Globus pallidus (tissue), 1 donor: ENCODE measurements at regions not wholly inside any gene's neighbourhood (a gene's known extent, or its start where the extent isn't known, plus 50 kb on each side); places are given as distances from the start of the nearest gene placed in this dataset.
"Not testable (repeated sequence)": the region's sequence is repeated elsewhere in the genome, so short reads cannot be mapped to it uniquely, and the experiment has no call there.

Source experiments
- DNase-seq: peaks from one replicate; pipeline ENCODE4 v3.0.0-alpha.2; 2015; ENCODE audit warnings: low spot score

DNA sequence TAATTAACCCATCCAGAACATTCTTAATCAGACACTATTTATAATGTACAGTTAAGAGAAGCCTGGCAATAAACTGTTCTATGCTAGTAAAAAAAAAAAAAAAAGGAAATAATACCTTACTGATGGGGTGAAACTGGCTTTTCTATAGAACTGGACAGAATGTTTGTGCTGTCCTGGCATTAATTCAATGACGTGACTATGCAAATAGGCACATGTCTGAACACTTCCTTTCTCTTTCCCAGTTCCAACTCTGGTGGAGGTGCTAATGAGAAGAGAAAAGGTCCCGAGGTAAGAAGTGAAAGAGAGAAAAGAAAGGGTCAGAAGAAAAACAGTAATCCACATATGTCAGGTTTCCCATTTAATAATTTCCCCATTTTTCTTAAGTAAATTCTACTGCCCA is 508.4 kb downstream of the ZEB2 start:
- DNase-seq, result no peak

DNA sequence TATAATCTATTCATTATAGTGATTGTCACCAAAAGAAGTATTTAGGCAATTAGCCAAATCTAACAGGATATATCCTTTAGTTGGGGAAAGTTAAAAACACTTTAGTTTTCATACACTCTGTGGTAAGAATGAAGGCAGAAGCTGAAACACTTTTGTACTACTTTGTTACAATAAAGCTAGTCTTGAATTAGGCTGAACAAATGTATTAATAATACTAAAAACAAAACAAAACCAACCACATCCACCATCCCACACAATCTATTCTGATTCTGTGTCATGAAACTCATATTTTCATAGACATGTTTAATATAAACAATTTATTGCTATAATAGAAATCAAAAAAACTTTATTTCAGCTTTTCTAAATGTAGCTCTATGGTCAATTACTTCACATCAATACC is 508.8 kb downstream of the ZEB2 start:
- DNase-seq, result no peak

DNA sequence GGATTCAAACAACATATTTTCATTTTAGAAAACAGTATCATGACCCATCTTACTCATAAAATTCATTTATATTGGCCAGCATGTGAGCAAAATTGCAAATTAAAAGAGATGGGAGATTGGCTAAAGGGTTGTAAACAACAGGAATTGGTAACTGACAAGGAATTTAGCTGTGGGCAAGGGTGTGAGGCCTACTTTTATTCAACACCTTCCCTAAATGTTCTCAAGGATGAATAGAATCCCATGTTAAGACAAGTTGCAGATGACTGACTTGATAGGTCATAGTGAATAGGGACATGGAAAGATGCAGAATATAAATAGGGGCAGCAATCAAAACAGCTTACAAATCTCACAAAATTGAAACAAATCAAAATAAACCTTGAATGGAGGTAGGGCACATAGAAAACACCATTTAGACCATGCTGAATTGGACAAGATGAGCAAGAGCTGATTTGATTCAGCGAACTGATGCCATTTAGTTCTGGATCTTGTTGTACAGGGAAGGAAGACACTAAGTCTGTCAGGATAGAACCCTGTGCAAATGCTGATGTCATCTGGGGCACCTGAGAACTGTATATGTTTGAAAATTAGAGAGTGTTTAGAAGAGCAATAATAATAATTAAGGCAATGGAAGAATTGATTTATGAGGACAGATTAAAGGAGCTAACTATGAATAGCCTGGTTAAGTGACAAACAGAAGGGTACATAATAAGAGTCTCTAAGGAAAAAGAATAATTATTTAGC is 509.7 kb downstream of the ZEB2 start:
- DNase-seq, result no peak

DNA sequence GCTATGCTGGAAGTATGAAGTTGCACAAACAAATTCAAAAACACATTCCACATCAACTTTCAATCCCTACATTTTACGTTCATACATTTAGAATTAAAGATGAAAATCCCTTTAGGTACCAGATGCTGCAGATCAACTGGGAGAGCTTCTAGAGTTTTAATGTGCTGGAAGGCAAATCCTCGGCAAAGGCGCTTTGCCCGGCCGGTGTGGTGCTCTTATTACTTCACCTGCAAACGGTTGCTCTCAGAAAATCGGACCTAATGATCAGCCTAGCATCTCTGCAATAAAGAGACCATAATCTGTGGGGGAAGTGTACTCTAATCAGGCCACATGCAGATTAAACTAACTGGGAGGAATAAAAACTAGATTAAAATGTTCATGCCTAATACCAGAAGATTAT is 513.8 kb downstream of the ZEB2 start:
- no peak for DNase-seq

DNA sequence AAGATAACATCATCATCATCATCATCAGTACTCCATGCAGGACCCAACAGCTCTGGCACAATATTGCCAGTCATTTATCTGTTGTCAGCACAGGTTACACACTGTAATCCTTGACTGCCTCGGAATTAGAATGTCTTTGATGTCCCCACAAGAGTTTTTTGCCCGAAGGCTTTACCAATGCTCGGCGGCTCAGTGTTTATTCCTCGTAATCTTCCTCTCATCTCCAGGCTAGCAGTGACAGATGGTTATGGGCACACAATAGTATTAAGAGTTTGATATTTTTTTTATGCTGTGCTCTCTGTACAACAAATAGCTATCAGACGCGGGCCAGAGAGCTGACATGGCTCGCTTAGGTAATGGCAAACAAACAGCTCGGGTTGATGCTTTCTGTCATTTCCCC is 515.2 kb downstream of the ZEB2 start:
- DNase-seq, result no peak

DNA sequence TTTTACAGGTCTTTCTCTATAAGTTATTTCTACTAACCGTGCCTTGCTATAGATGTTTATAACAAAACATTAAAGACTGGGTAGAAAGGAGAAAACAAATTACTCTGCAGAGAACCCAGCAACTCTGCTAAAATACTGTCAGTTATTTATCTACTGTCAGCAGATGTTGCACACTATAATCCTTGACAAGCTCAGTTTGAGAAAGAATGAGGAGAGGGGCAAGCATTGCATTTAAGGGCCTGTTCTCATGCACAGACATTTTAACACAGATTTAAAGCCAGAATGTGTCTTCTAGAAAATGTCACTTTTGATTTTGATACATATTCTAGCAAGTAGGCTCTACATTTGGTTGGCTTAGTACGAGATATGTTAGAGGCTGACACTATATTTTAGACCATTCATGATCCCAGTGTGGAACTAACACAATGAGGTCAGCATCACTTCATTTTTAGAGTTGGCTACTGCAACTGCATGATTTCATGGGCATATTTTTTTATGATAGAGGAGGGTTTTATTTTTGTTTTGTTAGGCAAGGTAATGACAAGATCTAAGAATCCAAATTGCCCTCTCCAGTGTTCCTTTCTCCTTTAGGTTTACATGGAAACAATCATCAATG is 516.4 kb downstream of the ZEB2 start:
- no peak for DNase-seq

DNA sequence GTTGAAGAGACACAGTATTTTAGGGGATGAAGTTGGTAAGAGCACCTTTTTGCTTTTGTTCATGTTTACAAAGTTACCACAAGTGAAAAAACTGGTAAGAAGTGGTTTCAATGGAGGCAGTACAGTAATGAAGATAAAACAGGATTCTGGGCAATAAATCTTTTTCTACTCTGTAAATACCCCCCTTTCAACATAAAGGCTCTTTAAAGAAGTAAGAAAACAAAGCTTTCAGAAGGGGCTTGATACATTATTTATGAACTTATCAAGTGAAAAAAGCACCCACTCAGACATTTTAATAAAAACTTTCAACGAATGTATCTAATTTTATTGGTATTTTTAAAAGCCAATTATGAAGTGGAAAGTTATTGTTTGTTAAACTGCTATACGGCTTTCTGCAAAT is 522.9 kb downstream of the ZEB2 start:
- no peak for DNase-seq

DNA sequence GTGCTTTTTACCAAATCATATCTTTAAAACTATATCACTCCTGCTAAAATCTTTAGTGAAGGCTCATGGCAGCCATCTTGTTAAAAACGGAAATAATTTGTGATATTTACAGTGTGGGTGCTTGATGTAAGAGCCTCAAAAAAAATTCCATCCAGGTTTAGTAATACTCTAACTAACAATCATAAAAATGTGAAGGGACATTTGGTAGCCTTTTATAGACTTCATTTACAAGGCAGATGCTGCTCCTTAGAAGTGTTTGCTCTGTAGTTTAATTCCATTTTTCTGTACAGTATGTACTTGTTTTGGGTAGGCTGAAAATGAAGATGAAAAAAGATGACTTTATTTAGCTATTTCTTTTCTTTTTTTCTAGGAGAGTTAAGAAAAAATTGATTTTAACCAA is 525.0 kb downstream of the ZEB2 start:
- DNase-seq, result no peak

DNA sequence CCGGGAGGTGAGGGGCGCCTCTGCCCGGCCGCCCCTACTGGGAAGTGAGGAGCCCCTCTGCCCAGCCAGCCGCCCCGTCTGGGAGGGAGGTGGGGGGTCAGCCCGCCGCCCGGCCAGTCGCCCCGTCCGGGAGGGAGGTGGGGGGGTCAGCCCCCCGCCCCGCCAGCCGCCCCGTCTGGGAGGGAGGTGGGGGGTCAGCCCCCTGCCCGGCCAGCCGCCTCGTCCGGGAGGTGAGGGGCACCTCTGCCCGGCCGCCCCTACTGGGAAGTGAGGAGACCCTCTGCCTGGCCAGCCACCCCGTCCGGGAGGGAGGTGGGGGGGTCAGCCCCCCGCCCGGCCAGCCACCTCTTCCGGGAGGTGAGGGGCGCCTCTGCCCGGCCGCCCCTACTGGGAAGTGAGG is 528.3 kb downstream of the ZEB2 start:
- DNase-seq, result not testable (repeated sequence)

DNA sequence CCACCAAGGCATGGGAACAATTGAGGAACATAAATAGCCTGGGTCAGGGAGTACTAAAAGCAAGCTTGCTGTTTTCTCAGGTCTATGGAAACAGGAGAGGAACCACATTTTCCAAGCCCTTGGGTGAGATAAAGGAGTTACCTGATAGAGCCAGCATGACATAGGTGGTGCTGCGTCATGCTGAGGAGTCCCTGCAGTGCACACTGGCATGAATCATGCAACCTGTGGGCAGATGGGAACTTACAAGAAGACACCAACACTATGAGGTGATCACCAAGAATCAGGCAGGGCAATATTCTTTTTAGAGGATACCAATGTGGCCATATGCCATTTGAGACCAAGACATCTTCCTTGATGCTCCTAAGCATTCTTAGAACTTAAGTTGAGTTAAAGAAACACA is 531.8 kb downstream of the ZEB2 start:
- DNase-seq, result no peak

DNA sequence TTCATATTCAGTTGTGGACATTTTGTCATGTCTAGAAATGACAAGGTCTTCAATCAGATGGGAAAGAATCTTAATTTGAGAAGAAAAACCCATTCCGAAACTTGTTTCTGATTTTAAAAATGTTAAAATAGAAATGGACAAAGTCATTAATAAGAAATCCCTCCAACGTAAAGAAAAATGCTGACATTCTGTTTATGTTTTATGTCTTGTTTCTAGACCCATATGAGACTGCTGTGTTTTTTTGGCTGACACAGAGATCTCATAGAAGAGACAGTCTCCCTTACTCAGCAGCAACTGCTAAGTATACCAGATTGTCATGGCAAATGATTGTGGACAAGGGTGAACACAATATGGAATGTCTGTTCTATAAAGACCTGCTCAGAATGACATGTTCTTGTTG is 538.5 kb downstream of the ZEB2 start:
- no peak for DNase-seq

DNA sequence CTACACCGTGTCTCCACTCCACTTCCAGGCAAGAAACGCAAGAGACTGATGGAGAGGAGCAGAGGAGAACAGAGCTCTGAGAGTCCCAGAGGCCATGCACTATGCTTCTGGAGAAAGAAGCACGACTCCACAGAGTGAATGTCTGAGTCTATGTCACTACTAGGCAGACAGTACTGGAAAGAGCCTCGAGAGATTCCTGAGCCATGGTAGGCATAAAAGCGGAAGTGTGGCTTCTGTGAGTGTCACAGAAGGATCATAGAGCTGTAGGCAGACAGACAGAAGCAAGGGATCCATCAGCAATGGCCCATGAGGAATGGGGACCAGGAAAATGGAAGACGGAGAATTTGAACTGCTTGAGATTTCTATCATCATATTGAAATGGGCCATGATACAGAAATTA is 542.6 kb downstream of the ZEB2 start:
- no peak for DNase-seq

DNA sequence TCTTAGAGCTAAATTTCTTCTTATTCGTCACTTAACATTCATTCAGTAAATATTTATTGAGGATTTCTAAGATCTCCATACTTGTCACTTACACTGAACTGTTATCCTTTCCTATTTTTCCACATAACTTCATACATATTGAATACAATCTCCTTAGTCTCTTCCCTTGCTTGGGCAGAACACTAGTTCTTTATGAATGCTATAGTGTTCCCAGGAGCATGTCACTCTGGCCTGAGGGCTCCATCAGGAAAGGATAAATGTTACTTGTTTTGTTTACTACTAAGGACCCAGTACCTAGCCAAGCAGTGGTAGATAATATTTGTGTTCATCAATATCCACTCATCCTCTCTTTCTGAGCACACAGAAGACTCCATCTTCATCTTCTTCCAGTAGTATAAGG is 544.7 kb downstream of the ZEB2 start:
- no peak for DNase-seq

DNA sequence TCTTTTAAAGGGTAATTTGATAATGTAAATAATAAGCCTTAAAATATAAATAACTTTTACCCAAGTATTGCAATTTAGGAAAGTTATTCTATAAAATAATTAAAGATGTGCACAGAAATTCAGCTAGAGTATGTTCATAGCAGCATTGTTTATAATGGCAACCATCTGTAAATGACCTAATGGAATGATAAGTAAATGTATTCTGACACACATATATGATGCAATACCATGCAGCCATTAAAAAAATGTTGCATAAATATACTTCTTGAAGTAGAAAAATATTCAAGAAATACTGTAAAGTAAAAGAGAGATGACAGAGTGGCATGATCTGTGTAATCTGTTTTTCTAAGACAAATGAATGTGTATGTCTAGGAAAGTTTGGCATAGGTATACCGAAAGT is 545.7 kb downstream of the ZEB2 start:
- DNase-seq, result no peak

DNA sequence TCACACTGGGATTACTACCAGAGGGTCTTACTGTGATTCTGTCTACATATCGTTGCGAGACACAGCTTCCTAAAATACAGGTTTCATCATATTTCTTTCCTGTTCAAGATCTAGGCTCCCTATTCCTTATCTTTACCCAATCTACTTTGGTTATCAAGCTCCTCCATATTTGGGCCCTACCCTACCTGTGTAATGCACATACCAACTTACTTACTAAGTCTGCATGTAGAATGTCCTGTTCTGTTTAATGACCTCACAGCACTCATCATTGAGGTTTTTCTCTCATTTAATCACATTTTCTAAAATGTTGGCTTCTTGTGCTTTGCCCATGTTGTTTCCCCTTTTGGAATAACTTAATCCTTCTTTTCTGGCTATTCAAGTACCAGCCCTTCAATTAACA is 551.1 kb downstream of the ZEB2 start:
- no peak for DNase-seq

DNA sequence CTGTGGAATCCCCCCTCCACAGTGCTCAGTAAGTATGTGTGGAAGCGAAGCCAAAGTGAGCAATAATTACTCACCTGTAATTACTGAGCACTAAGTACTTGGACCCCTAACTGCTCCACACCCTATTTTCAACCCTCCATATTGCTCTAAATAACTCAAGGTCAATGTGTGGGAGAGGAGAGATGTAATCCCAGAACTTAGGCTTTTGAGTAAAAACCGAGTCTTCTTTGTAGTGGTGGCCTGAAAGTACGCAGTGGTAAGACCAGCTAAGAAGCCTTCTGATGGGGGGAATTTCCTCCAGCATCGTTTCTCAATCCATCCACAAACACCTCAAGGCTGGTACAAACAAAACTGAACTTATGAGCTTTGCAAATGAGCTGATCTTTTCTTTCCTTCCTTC is 551.6 kb downstream of the ZEB2 start:
- DNase-seq, result no peak

DNA sequence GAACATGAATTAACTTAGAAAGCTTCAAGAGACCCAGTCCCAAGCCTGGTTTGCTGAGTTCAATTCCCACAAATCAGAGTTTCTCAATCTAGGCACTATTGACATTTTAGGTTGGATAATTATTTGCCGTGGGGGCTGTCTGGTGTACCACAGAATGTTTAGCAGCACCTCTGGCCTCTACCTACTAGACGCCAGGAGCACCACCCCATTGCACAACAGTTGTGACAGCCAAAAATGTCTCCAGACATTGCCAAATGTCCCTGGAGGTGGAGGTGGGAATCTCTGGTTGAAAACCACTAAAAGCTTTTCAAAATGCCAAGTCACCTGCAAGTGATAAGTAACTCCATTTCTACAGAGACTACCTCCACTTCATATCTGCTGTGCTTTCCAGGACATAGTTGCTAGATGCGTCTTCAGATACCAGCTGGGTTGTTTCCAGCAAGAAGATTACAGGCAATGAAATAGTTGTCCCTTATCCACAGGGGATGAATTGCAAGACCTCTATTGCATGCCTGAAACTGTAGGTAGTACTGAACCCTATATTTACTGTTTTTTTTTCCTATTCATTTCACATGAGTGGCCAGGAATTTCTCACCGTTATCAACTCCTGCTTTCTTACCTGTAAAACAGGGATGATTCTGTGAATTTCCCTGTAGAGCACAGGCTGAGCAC is 554.3 kb downstream of the ZEB2 start:
- DNase-seq, result no peak

DNA sequence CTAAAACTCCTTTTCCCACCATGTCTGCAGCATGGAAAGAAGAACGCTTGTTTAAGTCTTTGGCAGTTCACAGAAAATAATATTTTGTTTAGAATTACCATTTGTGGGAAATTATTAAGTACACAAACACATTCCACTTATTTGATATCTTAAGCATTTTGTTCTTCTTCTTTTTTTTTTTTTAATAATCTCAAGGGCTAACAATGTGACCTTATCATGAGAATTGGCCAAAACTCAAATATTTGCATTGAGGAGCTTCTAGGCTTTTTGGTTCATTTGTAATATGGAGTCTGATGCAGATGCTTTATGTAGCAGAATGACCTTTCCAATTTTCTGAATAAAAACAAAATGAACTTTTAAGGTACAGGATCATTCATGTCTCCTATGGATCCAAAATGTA is 555.0 kb downstream of the ZEB2 start:
- DNase-seq, result no peak

DNA sequence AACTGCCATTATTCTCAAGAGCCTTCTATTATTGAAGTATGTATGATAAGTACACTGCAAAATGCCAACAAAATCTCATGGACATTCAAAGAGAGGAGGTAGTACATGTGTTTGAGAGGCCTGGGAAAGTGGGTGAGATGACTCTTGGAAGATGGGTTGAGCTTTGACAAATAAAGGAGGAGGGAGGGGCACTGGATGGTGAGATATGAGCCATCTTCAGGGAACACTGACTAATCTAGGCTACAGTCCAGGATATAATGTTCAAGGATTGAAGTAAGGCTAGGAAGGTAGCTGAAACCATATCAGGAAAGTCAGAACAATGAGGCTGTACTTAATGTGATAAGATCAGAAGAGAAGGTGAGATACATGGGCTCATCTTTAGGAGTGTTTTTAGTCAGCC is 559.7 kb downstream of the ZEB2 start:
- no peak for DNase-seq

DNA sequence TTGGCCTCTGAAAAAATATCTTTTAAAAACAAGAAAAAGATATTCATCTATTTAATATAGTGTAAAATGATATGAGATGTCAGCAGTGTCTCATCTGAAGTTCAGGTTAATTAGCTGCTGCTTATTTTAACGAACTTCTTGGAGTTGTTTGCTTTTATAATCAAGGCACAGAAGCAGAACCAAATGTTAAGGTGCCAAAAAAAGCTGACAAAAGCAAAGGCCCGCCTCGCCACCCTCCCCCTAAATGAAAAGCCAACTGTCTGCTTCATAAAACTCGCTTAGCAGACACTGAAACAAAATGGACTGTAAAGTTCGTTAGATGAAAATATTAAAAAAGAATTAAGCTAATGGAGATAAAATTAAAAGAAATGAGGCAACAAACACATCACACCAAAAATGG is 562.6 kb downstream of the ZEB2 start:
- DNase-seq, result no peak

DNA sequence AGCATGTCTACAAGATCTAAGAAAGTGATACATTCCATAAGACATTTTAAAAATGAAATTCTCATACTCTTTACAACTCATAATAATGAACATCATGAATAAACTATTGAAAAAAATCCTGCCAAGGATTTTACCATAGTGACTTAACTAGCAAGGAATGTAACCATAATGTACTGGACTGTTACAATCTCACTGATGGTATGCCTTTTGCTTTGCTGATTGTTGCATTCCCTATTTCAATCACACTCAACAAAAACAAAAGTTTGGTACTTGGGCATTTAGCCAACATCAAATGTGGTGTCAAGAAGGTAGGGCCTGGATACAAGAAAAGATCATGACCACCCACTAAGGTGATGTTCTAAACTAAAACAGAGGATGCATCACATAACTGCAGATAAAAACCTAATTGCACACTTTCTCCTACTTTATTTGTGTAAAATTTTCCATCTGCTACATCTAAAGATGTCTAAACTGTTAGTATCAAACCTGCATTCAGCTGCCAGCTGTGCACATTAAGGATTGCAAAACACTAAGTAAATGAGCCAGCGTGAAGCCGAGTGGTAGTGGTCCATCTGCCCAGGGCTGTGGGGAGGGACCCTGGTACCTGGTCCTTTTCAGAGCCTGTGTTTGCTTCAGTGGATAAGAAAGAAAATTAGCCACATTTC is 564.4 kb downstream of the ZEB2 start:
- no peak for DNase-seq

DNA sequence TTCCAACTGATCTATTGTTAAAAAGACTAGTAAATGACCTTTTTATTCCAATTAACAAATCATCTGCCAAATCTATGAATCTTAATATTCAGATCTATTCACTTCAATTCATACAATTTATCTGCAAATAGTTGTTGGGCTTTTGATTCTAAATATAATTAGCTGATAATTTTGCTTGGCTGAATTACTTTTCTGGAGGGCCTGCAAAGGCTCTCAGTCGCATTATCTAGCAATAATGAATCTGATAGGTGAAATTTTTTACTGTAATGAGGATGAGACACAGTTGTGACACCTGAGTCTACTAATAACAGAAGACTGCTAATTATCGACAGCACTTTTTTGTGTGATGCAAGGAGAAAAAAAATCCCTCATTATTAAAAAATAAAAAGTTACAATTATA is 565.1 kb downstream of the ZEB2 start:
- DNase-seq, result no peak

DNA sequence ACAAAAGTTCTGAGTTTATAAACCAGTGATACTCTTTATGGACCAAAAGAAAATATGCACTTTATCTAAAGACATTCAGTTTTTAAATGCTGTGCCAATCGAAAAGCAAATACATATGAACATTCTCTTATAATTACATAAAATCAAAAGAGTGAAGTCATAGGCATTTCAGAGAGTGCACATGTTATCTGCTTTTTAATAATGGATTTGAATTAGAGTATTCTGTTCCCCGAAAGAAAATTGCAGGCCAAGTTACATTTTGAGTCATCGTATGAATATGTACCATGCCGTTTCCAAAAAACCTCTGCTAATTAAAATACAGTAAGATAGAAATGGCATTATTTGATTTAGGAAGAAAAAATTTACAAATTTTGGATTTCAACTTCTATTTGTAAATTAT is 565.7 kb downstream of the ZEB2 start:
- DNase-seq, result no peak
